Stimulated activated CD4-positive, alpha-beta T cell treated with anti-CD3 and anti-CD28 coated beads, Interleukin-15, amount 100 ng/mL, for 48 hours (primary cell): ENCODE measurements at regions not wholly inside any gene's neighbourhood (a gene's known extent, or its start where the extent isn't known, plus 50 kb on each side); places are given as distances from the start of the nearest gene placed in this dataset.
"Not testable (repeated sequence)": the region's sequence is repeated elsewhere in the genome, so short reads cannot be mapped to it uniquely, and the experiment has no call there.

ENCODE experiments used
- DNase-seq, 2 donors: peaks; one replicate each; pipeline ENCODE4 v3.0.0-alpha.2; 2020; ENCODE audit warnings: low read depth in 2 of 2

- no peak for DNase-seq
Observed at GRCh38 chr9:107793541-107793940, 304.0 kb upstream of the KLF4 start.

DNA sequence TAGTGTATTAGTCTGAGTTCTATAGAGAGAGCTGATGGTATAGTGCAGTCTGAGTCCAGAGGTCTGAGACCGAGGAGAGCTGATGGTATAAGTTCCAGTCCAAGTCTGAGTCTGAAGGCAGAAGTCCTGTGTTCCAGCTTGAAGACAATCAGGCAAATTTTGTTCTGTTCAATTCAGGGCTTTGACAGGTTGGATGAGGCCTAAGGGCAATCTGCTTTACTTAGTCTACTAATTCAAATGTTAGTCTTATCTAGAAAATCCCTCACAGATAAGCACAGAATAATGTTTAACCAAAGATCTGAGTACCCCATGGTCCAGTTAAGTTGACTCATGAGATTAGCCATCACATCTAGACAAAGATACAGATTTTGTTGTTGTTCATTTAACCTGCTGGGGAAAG, 303.0 kb upstream of the KLF4 start:
- no peak for DNase-seq

DNA sequence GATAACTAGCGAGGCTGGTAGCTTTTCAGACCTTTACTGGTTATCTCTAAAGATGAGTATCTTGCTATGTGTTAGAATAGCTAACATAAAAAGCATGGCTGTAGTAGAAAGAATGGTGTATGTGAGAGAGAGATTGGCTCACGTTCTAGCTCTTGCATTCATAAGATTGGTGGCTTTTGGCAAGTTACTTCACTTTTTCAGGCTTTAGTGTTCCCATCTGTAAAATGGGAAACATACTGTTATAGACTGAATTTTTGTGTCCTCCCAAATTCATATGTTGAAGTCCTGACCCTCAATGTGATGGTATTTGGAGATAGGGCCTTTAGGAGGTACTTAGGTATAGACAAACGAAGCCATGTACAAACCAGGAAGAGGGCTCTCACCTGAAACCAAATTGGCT, 302.4 kb upstream of the KLF4 start:
- DNase-seq, result no peak

DNA sequence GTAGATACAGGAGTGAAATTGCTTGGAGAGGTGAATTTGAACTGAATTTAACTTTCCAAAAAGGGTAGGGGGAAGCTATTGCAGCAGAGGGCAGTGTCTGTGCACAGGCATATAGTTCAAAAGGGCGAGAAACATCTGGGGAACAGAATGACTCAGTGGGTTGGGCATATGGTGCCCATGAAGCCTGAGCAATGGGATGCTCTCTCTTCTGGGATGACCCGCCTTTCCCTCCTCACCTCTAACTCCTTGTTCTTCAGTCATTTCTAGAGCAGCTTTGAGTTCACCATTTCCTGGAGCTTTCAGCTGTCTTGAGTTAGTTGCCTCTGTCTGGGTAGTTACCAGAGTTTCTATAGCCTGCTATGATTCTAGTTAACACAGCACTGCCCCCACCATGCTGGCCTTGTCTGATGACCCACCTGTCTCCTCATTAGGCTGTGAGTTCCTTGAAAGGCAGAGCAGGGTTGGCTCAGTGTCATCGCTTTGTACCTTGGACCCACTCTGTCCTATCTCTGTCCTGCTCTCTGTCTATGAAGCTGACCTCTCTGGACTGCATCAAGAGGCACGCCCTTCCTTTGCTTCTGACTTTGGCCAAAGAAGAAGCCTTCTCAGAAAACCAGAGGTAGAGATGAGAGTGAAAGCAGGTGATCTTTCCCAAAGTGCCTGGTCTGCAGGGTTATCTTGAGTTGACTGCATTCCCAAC, 299.6 kb upstream of the KLF4 start:
- no peak for DNase-seq

DNA sequence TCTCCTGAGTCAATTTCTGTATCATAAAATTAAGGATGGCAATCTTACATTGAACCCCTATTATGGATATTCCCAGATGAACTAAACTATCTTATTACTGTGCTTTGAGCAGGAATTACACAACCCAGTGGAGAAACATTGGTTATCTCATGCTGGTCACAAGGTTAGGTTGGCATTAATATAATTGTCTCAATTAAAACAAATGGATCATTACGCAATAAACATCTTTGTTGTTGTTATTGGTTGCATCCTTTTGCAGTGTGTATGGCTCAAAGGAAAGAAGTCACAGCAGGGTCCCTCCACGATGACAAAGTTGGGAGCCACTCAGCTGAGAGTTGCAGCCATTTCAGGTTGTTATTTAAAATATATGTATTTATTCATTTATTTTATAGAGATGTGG, 297.0 kb upstream of the KLF4 start:
- DNase-seq, result no peak

DNA sequence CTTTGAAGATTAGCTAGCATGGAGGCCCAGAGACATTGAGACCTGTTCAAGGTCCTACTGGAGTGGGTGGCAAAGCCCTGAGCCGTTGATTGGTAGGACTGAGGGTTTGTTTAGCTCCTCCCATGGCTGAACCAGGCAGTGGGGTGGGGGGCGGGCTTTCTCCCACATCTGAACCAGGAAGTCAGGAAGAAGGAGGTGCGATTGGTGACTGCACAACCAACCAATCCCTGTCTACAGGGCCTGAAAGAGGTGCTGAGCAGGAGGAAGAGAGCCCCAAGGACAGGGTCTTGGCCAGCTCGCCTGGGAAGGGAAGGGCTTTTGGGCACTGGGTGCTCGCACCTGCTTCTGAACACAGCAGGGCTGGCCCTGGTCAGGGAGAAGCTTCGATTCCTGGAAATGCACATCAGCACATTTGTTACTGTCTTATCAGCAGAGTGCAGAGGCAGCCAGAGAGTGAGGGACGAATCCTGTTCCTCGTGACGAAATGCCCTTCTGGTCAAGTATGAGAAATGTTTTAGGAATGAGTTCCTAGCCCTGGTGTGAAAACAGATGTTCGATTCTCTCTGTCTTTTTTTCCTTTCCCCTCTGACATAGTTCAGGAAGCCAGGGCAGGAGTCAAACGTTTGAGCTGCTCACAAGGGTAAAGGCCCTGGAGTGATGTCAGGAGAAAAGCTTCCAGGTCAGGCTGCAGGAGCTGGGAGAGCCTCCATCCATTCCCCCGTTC, 294.8 kb upstream of the KLF4 start:
- DNase-seq, result no peak

- no peak for DNase-seq
Observed at GRCh38 chr9:107782789-107783188, 293.2 kb upstream of the KLF4 start.

- no peak for DNase-seq
Observed at GRCh38 chr9:107782381-107782780, 292.8 kb upstream of the KLF4 start.

GRCh38 chr9:107780960-107781359, 291.4 kb upstream of the KLF4 start:
- no peak for DNase-seq

DNA sequence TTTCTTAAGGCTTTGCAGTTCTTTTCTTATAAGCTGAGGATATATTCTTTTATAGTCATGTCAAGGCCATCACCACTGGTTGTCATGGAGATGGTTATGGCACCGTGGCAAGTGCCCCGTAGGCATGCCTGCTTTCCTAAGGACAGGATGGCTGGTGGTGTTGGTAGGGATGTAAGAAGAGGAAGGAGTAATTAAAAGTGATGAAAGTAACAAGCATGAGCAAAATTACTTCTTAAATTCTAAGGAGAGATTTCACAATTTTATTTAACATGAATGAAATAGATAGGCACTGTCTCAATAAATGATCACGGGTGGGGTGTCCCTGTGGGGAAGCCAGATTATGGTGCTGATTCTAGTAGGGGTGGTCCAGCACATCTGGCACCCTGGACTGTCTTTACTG, 290.2 kb upstream of the KLF4 start:
- no peak for DNase-seq

GRCh38 chr9:107778661-107779060, 289.1 kb upstream of the KLF4 start:
- DNase-seq, result no peak

DNA sequence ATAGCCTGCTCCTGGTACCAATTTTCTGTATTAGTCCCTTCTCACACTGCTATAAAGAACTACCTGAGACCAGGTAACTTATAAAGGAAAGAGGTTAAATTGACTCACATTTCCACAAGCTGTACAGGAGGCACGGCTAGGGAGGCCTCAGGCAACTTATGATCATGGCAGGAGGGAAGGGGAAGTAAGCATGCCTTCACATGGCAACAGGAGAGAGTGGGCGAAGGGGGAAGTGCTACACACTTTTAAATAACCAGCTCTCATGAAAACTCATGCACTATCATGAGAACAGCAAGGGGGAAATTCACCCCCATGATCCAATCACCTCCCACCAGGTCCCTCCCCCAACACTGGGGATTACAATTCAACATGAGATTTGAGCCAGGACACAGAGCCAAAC, 284.5 kb upstream of the KLF4 start:
- not testable (repeated sequence) for DNase-seq

DNA sequence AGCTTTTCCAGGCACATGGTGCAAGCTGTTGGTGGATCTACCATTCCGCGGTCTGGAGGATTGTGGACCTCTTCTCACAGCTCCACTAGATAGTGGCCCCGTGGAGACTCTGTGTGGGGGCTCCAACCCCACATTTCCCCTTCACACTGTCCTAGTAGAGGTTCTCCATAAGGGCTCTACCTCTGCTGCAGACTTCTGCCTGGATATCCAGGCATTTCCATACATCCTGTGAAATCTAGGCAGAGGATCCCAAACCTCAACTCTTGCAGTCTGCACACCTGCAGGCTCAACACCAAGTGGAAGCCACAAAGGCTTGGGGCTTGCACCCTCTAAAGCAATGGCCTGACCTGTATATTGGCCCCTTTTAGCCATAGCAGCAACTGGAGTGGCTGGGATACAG, 283.4 kb upstream of the KLF4 start:
- DNase-seq, result no peak

DNA sequence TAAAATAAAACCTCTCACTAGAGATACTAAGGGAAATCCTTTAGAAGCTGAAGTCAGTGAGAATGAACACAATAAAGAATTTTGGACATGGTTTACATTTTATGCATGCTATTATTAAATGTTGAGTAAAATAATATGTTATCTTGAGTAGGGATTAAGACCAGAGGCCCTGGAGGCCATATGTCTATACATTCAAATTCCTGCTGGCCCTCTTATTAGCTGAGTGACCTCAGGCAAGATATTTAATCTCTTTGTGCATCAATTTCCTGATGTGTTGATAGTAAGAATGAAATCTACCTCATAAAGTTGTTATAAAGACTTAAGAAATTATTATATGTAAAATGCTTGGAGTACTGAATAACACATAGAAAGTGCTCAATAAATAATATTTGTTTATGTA, 281.1 kb upstream of the KLF4 start:
- DNase-seq, result no peak

DNA sequence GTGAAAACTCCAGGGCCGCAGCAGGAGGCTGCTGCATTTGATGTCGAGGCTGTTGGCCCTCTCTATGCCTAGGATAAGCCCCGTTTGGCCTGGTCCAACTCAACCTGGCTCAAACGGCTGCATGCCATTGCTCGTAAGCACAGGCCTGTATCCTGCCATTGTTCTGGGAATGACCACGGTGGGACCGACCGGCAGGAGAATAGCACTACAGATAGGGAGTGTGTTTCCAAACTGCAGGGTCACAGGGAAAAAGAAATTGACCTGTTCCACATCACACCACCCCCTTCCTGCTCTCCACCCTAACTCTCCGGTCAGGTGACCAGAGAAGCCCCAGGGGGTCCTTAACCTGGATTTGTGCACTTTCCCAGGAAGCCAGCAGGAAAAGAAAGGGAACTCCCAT, 278.7 kb upstream of the KLF4 start:
- no peak for DNase-seq

GRCh38 chr9:107767711-107768110, 278.1 kb upstream of the KLF4 start:
- no peak for DNase-seq

- not testable (repeated sequence) for DNase-seq
Observed at GRCh38 chr9:107763469-107763868, 273.9 kb upstream of the KLF4 start.

- DNase-seq, result no peak
Observed at GRCh38 chr9:107761307-107761706, 271.7 kb upstream of the KLF4 start.

DNA sequence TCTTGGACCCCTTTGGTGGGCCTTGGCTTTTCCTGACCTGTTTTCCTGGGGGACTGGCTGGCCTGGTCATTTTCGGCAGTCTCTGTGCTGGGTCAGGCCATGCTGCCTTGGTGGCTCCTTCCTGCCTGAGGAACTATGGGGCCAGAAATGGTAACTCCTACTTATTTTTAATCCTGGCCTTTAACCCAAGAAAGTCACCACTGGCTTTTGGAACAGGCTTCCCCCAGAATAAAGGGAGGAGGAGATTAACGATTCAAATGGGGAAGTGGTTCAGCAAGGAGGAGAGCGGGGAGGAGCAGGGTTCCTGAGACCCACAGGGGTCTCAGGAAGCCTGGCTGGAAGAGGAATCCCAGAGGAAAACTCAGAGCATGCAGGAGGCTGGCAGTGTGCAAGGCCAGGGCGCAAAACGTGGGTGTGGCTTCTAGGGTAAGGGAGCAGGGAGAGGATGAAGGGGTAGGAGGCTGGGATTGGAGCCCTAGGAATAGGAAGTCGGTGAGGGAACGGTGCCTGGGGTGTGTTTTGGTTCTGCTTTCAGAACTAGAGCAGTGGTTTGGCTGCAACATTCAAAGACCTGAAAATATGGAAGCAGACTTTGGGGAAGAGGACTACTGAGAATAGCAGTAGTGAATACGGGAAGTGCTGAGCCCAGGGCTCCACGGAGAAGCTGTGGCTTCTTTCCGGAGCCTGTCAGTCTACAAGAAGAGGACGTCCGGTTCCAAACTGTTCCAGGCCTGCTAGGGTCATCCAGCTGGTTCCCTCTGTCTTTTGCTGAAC, 271.1 kb upstream of the KLF4 start:
- DNase-seq, result no peak

GRCh38 chr9:107759823-107760166, 270.2 kb upstream of the KLF4 start:
- DNase-seq, result no peak

GRCh38 chr9:107759009-107759822, 269.6 kb upstream of the KLF4 start:
- DNase-seq, result no peak

DNA sequence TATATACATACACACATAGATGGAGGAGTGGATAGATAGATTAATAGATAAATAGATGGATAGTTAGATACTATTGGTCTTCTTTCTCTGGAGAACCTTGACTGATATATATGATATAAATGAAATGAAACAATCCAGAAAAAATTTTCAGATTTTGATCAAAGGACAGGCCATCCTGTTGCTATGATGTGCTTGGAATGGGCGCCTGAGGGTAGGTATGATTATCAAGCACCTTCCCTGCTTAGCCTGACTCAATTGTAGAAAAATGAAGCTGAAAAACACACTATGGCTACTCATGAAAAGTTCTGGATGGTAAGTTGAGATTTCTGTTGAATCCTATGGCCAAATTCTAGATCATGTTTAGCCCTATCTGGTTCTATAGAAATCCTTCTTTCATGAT, 266.5 kb upstream of the KLF4 start:
- no peak for DNase-seq
